T-helper 1 cell (primary cell): ENCODE measurements at regions not wholly inside any gene's neighbourhood (a gene's known extent, or its start where the extent isn't known, plus 50 kb on each side); places are given as distances from the start of the nearest gene placed in this dataset.

Experiments used
- DNase-seq, 5 donors: peaks; one replicate each; pipeline ENCODE4 v3.0.0-alpha.2; 2012 to 2020

GRCh38 chr10:108275895-108276685 lies 1111.6 kb upstream of the SORCS1 start:
- DNase-seq, result no peak

DNA sequence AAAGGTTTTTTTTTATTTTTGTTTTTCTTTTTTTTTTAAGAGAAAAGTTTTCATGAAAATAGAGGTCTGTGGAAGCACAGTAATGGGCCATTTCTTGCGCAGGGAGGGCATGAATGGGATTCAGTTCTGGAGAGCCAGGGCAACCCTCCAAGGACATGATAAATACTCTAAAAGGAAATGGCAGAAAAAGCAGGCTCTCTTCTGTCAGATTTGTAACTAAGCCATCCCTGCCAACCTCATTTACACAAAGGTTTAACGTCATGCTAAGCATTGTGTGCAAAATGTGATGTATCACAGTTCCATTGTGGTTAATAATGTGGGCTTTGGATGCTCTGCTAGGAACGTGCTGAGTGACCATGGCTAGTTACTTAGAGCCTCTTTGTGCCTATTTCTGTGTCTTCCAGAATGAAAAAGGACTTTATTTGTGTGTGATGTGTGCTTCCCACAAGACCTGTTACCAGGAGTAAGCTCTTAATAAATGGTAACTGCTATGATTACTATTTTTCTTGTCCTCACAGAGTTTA lies 1095.9 kb upstream of the SORCS1 start:
- DNase-seq, result no peak

GRCh38 chr10:108254089-108254488 lies 1089.6 kb upstream of the SORCS1 start:
- DNase-seq, result no peak

GRCh38 chr10:108252771-108253170 lies 1088.3 kb upstream of the SORCS1 start:
- no peak for DNase-seq

GRCh38 chr10:108250936-108251620 lies 1086.6 kb upstream of the SORCS1 start:
- DNase-seq, result no peak

GRCh38 chr10:108249940-108250339 lies 1085.4 kb upstream of the SORCS1 start:
- DNase-seq, result no peak

DNA sequence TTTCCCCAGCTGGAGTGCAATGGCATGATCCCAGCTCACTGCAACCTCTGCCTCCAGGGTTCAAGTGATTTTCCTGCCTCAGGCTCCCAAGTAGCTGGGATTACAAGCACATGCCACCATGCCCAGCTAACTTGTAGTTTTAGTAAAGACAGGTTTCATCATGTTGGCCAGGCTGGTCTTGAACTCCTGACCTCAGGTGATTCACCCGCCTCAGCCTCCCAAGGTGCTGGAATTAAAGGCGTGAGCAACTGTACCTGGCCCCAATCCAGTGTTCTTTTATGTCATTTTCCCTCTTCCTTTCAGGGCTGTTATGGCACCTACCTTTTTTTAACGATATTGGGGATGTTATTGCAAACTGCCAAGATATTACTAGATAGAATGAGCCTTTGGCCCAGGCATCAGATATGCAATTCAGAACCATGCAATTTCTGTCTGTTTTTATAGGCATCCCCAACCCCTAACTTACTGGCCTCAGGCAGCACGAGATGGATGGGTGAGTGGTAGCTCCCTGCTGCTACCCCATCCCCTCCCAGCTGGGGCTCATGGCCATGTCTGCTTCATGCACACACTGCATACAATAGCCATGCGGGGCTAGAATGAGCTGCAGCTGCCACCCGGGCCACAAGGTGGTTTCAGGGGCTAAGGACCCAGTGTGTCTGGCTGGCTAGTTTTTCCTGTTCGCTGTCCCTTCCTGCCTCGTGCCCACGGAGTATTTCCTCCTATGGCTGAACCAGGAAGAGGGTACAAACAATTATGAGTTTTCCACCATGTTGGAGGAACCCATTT lies 1080.1 kb upstream of the SORCS1 start:
- DNase-seq, result no peak

- no peak for DNase-seq
These were observed 1076.7 kb upstream of the SORCS1 start for GRCh38 chr10:108241166-108241565.

GRCh38 chr10:108238261-108238660 lies 1073.8 kb upstream of the SORCS1 start:
- DNase-seq, result no peak

DNA sequence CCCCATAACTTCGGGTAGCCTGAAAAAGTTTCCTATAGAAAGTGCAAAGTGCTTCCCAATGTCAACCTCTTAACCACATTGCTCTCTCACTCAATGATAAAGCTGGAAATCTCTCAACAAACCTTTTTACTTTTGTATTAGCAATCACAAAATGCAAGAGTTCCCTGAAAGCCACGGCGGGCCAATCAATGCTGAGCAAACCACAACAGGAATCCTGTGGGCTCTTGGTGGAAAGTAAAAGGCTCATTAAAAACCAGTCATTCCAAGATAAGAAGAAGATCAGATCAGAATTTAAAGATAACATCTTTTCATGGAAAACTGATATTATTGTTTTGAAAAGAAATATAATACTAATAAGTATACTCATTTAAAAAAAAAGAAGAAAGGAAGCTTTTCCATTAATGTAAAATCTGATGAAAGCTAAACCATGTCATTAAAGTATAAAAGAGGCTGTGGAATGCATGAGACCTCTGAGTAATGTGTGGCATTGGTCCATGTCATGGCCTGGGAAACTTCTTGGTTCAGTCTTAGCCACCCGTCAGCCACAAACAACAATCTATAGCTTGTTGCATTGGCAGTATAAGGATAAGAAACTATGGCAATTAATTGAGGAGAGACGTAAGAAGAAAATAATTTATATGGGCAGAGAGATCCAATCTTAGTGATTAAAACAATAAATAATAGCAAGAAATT lies 1066.1 kb upstream of the SORCS1 start:
- no peak for DNase-seq

DNA sequence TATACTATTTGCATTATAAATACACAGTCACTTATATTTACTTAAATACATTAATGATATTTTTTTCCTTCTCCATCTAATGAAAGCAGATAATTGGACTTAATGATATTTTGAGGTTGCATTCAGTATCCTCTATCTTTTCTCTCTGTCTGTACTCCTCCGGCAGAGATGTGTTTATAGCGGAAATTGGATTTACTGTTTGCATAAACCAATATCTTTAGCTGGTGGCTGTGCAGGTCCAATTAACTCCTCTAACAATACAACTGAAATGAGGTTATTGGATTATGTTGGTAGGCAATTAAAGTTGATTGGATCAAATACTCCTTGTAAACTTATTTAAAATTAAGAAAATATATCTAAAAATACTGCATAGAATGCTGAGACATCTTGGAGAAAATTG lies 1044.2 kb upstream of the SORCS1 start:
- DNase-seq, result no peak

- no peak for DNase-seq
These were observed 1043.5 kb upstream of the SORCS1 start for GRCh38 chr10:108208038-108208437.

GRCh38 chr10:108204528-108205305 lies 1040.2 kb upstream of the SORCS1 start:
- no peak for DNase-seq

DNA sequence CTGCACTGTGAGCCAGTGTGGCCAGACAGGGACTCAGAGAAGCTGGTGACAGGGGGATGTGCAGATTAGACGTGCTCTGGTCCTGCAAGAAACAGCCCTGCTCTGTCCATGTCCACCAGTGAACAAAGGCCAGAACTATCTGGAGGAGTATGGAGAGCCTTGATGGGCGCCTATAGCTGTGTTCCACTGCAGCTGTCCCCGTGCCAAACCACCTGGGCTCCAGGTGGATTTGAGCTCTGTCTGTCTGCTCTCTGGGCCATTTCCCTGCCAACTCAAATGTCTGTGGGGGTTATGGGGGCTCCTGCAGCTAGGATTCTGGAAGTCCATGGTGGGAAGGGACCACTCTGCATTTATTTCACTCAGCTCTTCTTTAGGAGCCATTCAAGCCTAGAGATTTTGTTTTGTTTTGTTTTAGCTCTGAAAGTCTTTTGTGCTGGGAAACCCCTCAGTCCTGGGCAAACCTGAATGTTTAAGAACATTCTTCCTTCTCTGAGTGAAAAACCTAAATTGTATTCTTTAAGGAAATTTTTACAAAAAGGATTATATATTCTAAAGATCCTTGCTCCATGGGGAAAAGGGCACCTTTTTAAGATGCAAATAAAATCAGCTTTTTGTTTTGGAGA lies 1039.5 kb upstream of the SORCS1 start:
- DNase-seq, result no peak

GRCh38 chr10:108187408-108188012 lies 1023.0 kb upstream of the SORCS1 start:
- DNase-seq, result no peak

GRCh38 chr10:108184114-108184513 lies 1019.6 kb upstream of the SORCS1 start:
- no peak for DNase-seq

- DNase-seq, result no peak
These were observed 1016.4 kb upstream of the SORCS1 start for GRCh38 chr10:108180878-108181277.

DNA sequence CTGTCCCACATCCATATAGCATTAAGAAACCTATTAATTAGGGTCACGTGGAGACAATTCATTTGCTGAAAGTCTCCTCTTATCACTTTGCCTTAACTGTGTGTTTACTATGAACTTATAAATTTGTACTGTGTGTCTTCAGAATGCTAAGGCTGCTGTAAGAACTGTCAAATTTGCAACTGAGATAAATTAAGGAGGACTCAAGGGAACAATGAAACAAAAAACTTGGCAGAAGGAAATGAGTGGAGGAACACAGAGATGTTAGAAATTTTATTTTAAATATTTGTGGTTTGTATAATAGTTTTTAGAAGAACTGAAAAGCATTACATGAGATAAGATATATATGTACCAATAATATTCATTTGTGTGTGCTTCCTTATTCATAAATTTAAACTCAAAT lies 1005.3 kb upstream of the SORCS1 start:
- no peak for DNase-seq

DNA sequence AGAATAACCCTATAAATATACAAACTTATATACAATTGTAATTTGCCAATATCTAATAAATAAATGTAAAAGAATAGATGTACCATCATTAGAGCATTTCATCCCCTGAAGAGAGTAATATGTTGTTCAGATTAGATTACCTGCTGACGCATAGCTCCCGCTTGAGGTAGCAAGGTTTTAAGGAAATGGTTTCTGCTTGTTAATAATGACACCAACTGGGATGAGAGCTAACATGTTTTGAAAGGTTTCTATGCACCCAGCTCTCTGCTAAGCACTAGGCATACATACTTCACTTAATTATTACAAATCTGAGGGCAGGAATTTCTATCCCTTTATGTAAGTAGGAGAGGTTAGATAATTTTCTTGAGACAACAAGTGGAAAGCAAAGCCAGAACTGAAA lies 1003.3 kb upstream of the SORCS1 start:
- DNase-seq, result no peak

DNA sequence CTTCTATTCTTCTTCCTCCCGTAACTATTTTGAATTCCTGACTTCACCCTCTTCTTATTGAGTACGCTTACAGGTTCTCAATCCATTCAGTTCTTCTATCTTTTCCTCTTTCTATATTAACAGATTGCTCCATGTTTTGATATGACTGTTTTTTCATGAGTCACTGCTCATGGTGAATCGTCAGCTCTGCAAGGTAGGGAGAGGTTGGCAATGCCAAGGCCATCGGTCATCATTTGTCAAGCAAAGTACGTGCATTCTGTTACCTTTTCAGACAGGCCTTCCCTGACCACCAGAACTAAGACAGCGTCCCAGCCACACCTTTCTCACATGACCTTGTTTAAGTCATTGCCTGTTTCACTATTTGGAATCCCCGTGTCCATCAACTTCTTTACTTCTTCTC lies 1001.9 kb upstream of the SORCS1 start:
- DNase-seq, result no peak

- no peak for DNase-seq
These were observed 982.8 kb upstream of the SORCS1 start for GRCh38 chr10:108147346-108147745.
